GM12878 (cell line): ENCODE measurements at regions not wholly inside any gene's neighbourhood (a gene's known extent, or its start where the extent isn't known, plus 50 kb on each side); places are given as distances from the start of the nearest gene placed in this dataset.

Experiments used
- ATAC-seq: fragments of 200-7000 bp; cut with Tn5 transposase; 3 replicates; pipeline ENCODE4 v1.9.1; 2020; ENCODE audit warnings: mild to moderate bottlenecking, moderate library complexity
- BruUV-seq: library from RNA; stranded (reverse); fragments of 400-500 nt; replicated peaks from 2 replicates; lab custom pipeline; 2021; lab: Mats Ljungman, UMichigan
- CTCF ChIA-PET: fragments of 300-600 bp; sonication (Branson Sonifier 250); formaldehyde crosslinking; extraction: SDS; loops from one replicate; lab custom pipeline; 2021; ENCODE audit warnings: inconsistent platforms; lab: Yijun Ruan, JAX
- POLR2A ChIA-PET: fragments of 350-600 bp; formaldehyde crosslinking; extraction: SDS; loops from one replicate; lab custom pipeline; 2021; ENCODE audit warnings: inconsistent platforms; lab: Charles Lee
- RAD21 ChIA-PET: fragments of 300-600 bp; sonication (Branson Sonifier 250); formaldehyde crosslinking; loops from one replicate; lab custom pipeline; 2023; ENCODE audit warnings: antibody characterized with exemption; ENCODE audit not compliant: unreplicated experiment; lab: Charles Lee
- SMC1A ChIA-PET: fragments of 300-600 bp; sonication (Branson Sonifier 250); formaldehyde crosslinking; loops from one replicate; lab custom pipeline; 2023; ENCODE audit not compliant: unreplicated experiment, uncharacterized antibody; lab: Charles Lee
- DNase-seq: peaks from one replicate; pipeline ENCODE4 v3.0.0-alpha.2; 2011; ENCODE audit warnings: low read depth, low spot score
- FAIRE-seq: peaks from 3 replicates; lab custom pipeline; 2011; peaks lifted over from hg19 to GRCh38; lab: Jason Lieb, UNC
- H2AFZ ChIP-seq: 2 replicates; pipeline ENCODE4 v1.6.0; 2011; ENCODE audit warnings: low read depth, low read length, control low read depth; ENCODE audit not compliant: control insufficient read depth
- H3K27ac ChIP-seq: 2 replicates; pipeline ENCODE4 v1.5.1; 2011; ENCODE audit warnings: control low read depth; ENCODE audit not compliant: control insufficient read depth, insufficient read depth
- H3K27me3 ChIP-seq, 2 experiments: replicated peaks in 1 of 2; 2 replicates each; pipeline versions ENCODE4 v1.6.0 to v1.6.1; 2011; ENCODE audit warnings: low read length in 1 of 2; ENCODE audit not compliant: control insufficient read depth in 2 of 2, insufficient read depth in 2 of 2
- H3K36me3 ChIP-seq, 2 experiments: 2 replicates each; pipeline ENCODE4 v1.5.1; 2011; ENCODE audit warnings: low read length in 1 of 2; ENCODE audit not compliant: control insufficient read depth in 2 of 2, insufficient read depth in 2 of 2
- H3K4me1 ChIP-seq: 2 replicates; pipeline ENCODE4 v1.6.1; 2011; ENCODE audit warnings: mild to moderate bottlenecking, low read length, moderate library complexity, mixed read lengths; ENCODE audit not compliant: control insufficient read depth, insufficient read depth
- H3K4me2 ChIP-seq: 2 replicates; pipeline ENCODE4 v1.6.0; 2011; ENCODE audit warnings: control low read depth; ENCODE audit not compliant: control insufficient read depth, insufficient read depth
- H3K4me3 ChIP-seq: fragments of 200-600 bp; sonication (generic); 2 replicates; pipeline ENCODE4 v1.5.1; 2016
- H3K79me2 ChIP-seq: 2 replicates; pipeline ENCODE4 v1.6.0; 2011; ENCODE audit warnings: low read length; ENCODE audit not compliant: control insufficient read depth, insufficient read depth
- H3K9ac ChIP-seq: 2 replicates; pipeline ENCODE4 v1.8.0; 2011; ENCODE audit warnings: low read length, control low read depth, mixed read lengths; ENCODE audit not compliant: control insufficient read depth, insufficient read depth
- H3K9me3 ChIP-seq: replicated peaks from 3 replicates; pipeline ENCODE4 v1.5.1; 2011; ENCODE audit warnings: mild to moderate bottlenecking, low read length; ENCODE audit not compliant: control insufficient read depth, insufficient read depth
- H4K20me1 ChIP-seq: 2 replicates; pipeline ENCODE4 v1.6.0; 2011; ENCODE audit not compliant: control insufficient read depth, insufficient read depth
- MEF2B ChIP-seq: fragments of 450-650 bp; IDR thresholded peaks from 2 replicates; pipeline ENCODE4 v1.6.1; 2018; ENCODE audit warnings: mild to moderate bottlenecking, moderate library complexity; ENCODE audit not compliant: partially characterized antibody, poor library complexity, severe bottlenecking
- PAX5 ChIP-seq: IDR thresholded peaks from 2 replicates; pipeline ENCODE4 v1.6.1; 2011; ENCODE audit warnings: low read depth, low read length, borderline replicate concordance
- POLR2A ChIP-seq: IDR thresholded peaks from 2 replicates; pipeline ENCODE4 v1.6.1; 2011; ENCODE audit warnings: low read depth, mild to moderate bottlenecking, low read length
- RCOR1 ChIP-seq: conservative IDR thresholded peaks from 2 replicates; pipeline ENCODE4 v1.6.1; 2012; ENCODE audit warnings: low read depth, low read length, improper control_type of control experiment
- SMAD1 ChIP-seq: fragments of 450-650 bp; IDR thresholded peaks from 2 replicates; pipeline ENCODE4 v1.6.1; 2018; ENCODE audit warnings: mild to moderate bottlenecking, low read depth; ENCODE audit not compliant: partially characterized antibody
- TCF7 ChIP-seq: IDR thresholded peaks from 2 replicates; pipeline ENCODE4 v1.6.1; 2014; ENCODE audit warnings: antibody characterized with exemption, borderline replicate concordance
- YBX1 ChIP-seq: fragments of 450-650 bp; IDR thresholded peaks from 2 replicates; pipeline ENCODE4 v1.6.1; 2016; ENCODE audit warnings: antibody characterized with exemption
- ZBED1 ChIP-seq: IDR thresholded peaks from 2 replicates; pipeline ENCODE4 v1.6.1; 2016; ENCODE audit warnings: borderline replicate concordance
- WGBS: methylation state at CpG from one replicate; pipeline ENCODE4 v1.1.6; 2016; ENCODE audit warnings: low lambda C conversion rate; ENCODE audit not compliant: insufficient replicate concordance, insufficient coverage; ENCODE audit errors: missing lambda C conversion rate; 5-methylcytosine and 5-hydroxymethylcytosine counted together
- in situ Hi-C: fragments of 300-500 bp; cut with MboI; formaldehyde crosslinking; loops from 9 replicates; pipeline ENCODE4 v1.14.3; 2018; ENCODE audit warnings: mixed read lengths
- intact Hi-C: fragments of 100-400 bp; cut with micrococcal nuclease; formaldehyde crosslinking; loops from one replicate; pipeline ENCODE4 v1.14.2; 2022; ENCODE audit not compliant: unreplicated experiment
- TF ChIP-seq, protein P1 (sequence below): IDR thresholded peaks from 2 replicates; pipeline ENCODE4 v1.6.1; 2011; ENCODE audit warnings: borderline replicate concordance, low read depth, mild to moderate bottlenecking, moderate library complexity, low read length; ENCODE audit not compliant: insufficient read depth, poor library complexity, severe bottlenecking
- TF ChIP-seq, protein P2 (sequence below): IDR thresholded peaks from 2 replicates; pipeline ENCODE4 v1.6.1; 2012; ENCODE audit warnings: improper control_type of control experiment, low read depth, low read length; ENCODE audit not compliant: insufficient replicate concordance

DNA sequence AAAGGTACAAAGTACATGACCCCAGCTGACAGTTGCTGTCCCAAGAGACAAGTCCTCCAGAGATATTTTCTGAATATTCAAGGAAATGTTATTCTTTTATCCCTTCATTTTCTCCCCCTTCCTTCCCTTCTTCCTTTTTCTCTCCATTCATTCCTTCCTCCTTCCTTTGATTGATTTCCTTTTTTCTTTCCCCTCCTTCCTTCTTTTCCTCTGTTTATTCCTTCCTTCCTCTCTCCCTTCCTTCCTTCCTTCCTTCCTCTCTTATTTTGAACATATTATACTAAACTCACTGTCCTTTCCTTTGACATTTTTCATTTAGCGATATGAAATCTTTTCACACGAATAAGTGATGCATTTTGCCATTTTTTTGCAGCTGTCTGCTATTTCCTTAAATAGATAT is 73.2 kb upstream of the HDDC2 start:
- WGBS, result 64% methylated on average over 2 of the region's 2 CpGs
- in situ Hi-C loops (no loop called here), intact Hi-C loops (no loop called here)
- Histone ChIP-seq H4K20me1 (no peaks in the 10 kb centered on the region), H3K4me2 (no peak overlapping the region), H3K79me2 (no peaks in the 10 kb centered on the region), H3K9me3 (no peaks in the 10 kb centered on the region), H2AFZ (no peak overlapping the region), H3K4me1 (no peaks in the 10 kb centered on the region), H3K27me3 (no peaks in the 10 kb centered on the region), H3K36me3 (no peaks in the 10 kb centered on the region), H3K4me3 (no peak overlapping the region), H3K27ac (no peak overlapping the region), H3K9ac (no peak overlapping the region)
- ChIA-PET RAD21 (no interaction called here), POLR2A (no interaction called here), CTCF (no interaction called here), SMC1A (no interaction called here)
- DNase-seq, result no peak
- BruUV-seq, result no TSS peak
- no peak for FAIRE-seq
- no peak for ATAC-seq
- no peak for TF ChIP-seq MEF2B
- no peak for TF ChIP-seq PAX5
- no peak for TF ChIP-seq RCOR1

DNA sequence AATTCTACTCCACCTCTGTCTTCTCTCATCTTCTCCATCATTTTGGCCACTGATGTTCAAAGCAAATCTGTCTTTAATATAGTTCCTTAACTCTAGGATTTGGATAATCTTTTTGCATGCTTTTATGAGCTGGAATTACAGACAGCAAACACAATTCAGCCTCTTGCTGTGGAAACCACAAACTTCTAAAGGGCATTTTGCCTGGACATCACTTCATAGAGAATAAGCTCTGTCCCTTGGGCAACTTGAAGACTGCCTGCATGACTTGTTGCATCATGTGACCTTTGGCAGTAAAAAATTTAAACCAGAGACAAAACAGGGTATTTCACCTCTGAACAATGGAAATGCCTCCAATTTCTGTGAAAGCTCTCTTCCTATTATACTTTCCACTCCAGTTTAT is 74.1 kb upstream of the HDDC2 start:
- Histone ChIP-seq H3K27me3 (no peaks in the 10 kb centered on the region), H3K36me3 (no peaks in the 10 kb centered on the region), H3K4me2 (no peak overlapping the region), H3K4me1 (no peaks in the 10 kb centered on the region), H3K9ac (no peak overlapping the region), H2AFZ (no peak overlapping the region), H4K20me1 (no peaks in the 10 kb centered on the region), H3K9me3 (no peaks in the 10 kb centered on the region), H3K4me3 (no peak overlapping the region), H3K79me2 (no peaks in the 10 kb centered on the region), H3K27ac (no peak overlapping the region)
- DNase-seq (no peak), ATAC-seq (no peak), FAIRE-seq (no peak)
- CTCF ChIA-PET, result no interaction called here
- SMC1A ChIA-PET, result interaction anchor here (0.7 kb wide), 1 partner anchor 386 kb away, joined by 3 read pairs; no protein-coding TSS in a partner anchor
- RAD21 ChIA-PET, result no interaction called here
- POLR2A ChIA-PET, result no interaction called here
- BruUV-seq, result no TSS peak
- in situ Hi-C loops (no loop called here), intact Hi-C loops (no loop called here)
- TF ChIP-seq SMAD1 (no peak), ZBED1 (no peak), TCF7 (no peak), POLR2A (no peak), YBX1 (no peak)
- TF ChIP-seq, protein P1, sequence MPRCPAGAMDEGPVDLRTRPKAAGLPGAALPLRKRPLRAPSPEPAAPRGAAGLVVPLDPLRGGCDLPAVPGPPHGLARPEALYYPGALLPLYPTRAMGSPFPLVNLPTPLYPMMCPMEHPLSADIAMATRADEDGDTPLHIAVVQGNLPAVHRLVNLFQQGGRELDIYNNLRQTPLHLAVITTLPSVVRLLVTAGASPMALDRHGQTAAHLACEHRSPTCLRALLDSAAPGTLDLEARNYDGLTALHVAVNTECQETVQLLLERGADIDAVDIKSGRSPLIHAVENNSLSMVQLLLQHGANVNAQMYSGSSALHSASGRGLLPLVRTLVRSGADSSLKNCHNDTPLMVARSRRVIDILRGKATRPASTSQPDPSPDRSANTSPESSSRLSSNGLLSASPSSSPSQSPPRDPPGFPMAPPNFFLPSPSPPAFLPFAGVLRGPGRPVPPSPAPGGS, result no peak
- TF ChIP-seq, protein P2, sequence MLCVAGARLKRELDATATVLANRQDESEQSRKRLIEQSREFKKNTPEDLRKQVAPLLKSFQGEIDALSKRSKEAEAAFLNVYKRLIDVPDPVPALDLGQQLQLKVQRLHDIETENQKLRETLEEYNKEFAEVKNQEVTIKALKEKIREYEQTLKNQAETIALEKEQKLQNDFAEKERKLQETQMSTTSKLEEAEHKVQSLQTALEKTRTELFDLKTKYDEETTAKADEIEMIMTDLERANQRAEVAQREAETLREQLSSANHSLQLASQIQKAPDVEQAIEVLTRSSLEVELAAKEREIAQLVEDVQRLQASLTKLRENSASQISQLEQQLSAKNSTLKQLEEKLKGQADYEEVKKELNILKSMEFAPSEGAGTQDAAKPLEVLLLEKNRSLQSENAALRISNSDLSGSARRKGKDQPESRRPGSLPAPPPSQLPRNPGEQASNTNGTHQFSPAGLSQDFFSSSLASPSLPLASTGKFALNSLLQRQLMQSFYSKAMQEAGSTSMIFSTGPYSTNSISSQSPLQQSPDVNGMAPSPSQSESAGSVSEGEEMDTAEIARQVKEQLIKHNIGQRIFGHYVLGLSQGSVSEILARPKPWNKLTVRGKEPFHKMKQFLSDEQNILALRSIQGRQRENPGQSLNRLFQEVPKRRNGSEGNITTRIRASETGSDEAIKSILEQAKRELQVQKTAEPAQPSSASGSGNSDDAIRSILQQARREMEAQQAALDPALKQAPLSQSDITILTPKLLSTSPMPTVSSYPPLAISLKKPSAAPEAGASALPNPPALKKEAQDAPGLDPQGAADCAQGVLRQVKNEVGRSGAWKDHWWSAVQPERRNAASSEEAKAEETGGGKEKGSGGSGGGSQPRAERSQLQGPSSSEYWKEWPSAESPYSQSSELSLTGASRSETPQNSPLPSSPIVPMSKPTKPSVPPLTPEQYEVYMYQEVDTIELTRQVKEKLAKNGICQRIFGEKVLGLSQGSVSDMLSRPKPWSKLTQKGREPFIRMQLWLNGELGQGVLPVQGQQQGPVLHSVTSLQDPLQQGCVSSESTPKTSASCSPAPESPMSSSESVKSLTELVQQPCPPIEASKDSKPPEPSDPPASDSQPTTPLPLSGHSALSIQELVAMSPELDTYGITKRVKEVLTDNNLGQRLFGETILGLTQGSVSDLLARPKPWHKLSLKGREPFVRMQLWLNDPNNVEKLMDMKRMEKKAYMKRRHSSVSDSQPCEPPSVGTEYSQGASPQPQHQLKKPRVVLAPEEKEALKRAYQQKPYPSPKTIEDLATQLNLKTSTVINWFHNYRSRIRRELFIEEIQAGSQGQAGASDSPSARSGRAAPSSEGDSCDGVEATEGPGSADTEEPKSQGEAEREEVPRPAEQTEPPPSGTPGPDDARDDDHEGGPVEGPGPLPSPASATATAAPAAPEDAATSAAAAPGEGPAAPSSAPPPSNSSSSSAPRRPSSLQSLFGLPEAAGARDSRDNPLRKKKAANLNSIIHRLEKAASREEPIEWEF, result no peak
